Right ventricle myocardium superior (tissue), 1 donor: ENCODE measurements at regions not wholly inside any gene's neighbourhood (a gene's known extent, or its start where the extent isn't known, plus 50 kb on each side); places are given as distances from the start of the nearest gene placed in this dataset.
A peak's percentile ranks its signal among the peaks of the same experiment; 100 is the strongest.

ENCODE experiments used
- ATAC-seq: fragments of 200-7000 bp; cut with Tn5 transposase; one replicate; pipeline ENCODE4 v1.9.1; 2020; ENCODE audit warnings: mild to moderate bottlenecking; ENCODE audit not compliant: poor library complexity
- DNase-seq: peaks from one replicate; pipeline ENCODE4 v3.0.0-alpha.2; 2020
- intact Hi-C: fragments of 100-400 bp; cut with DNase I; formaldehyde crosslinking; loops from one replicate; pipeline ENCODE4 v1.11.2; 2022
- donor health status: DM: no; HTN: yes; CAD: no; lungs with severe emphysema.

GRCh38 chr3:59267021-59267420, 217.2 kb upstream of the CFAP20DC start:
- DNase-seq = no peak
- no peak for ATAC-seq
- intact Hi-C loops = no loop called here

- DNase-seq = no peak
- intact Hi-C loops = no loop called here
- no peak for ATAC-seq
These were observed 216.7 kb upstream of the CFAP20DC start for GRCh38 chr3:59266551-59266950.

- no peak for DNase-seq
- intact Hi-C loops = no loop called here
- ATAC-seq = no peak
These were observed 215.7 kb upstream of the CFAP20DC start for GRCh38 chr3:59265566-59265965.

- ATAC-seq (no peak), DNase-seq (no peak)
- intact Hi-C loops = no loop called here
These were observed 214.5 kb upstream of the CFAP20DC start for GRCh38 chr3:59264366-59264765.

- ATAC-seq (no peak), DNase-seq (no peak)
- intact Hi-C loops = no loop called here
These were observed 213.3 kb upstream of the CFAP20DC start for GRCh38 chr3:59263152-59263551.

GRCh38 chr3:59262076-59262498, 212.3 kb upstream of the CFAP20DC start:
- no peak for DNase-seq
- intact Hi-C loops = no loop called here
- ATAC-seq = no peak

GRCh38 chr3:59261009-59261408, 211.2 kb upstream of the CFAP20DC start:
- no peak for DNase-seq
- peak; percentile 81 for ATAC-seq
- intact Hi-C loops = no loop called here

- ATAC-seq = no peak
- DNase-seq = no peak
- intact Hi-C loops = no loop called here
These were observed 208.9 kb upstream of the CFAP20DC start for GRCh38 chr3:59258550-59259260.

- intact Hi-C loops = no loop called here
- DNase-seq (no peak), ATAC-seq (no peak)
These were observed 207.7 kb upstream of the CFAP20DC start for GRCh38 chr3:59257506-59257905.

GRCh38 chr3:59256230-59256629, 206.4 kb upstream of the CFAP20DC start:
- no peak for DNase-seq
- ATAC-seq = no peak
- intact Hi-C loops = no loop called here

- intact Hi-C loops = no loop called here
- ATAC-seq = no peak
- no peak for DNase-seq
These were observed 205.2 kb upstream of the CFAP20DC start for GRCh38 chr3:59254976-59255375.

- DNase-seq (no peak), ATAC-seq (peak; percentile 59)
- intact Hi-C loops = no loop called here
These were observed 204.6 kb upstream of the CFAP20DC start for GRCh38 chr3:59254433-59254832.

- intact Hi-C loops = no loop called here
- DNase-seq (no peak), ATAC-seq (no peak)
These were observed 203.7 kb upstream of the CFAP20DC start for GRCh38 chr3:59253523-59253922.

GRCh38 chr3:59251869-59252268, 202.0 kb upstream of the CFAP20DC start:
- DNase-seq = no peak
- no peak for ATAC-seq
- intact Hi-C loops = no loop called here

GRCh38 chr3:59250600-59250999, 200.8 kb upstream of the CFAP20DC start:
- intact Hi-C loops = no loop called here
- no peak for DNase-seq
- no peak for ATAC-seq

- intact Hi-C loops = no loop called here
- DNase-seq (no peak), ATAC-seq (no peak)
These were observed 200.0 kb upstream of the CFAP20DC start for GRCh38 chr3:59249698-59250361.

- ATAC-seq (peak; percentile 31), DNase-seq (no peak)
- intact Hi-C loops = no loop called here
These were observed 199.2 kb upstream of the CFAP20DC start for GRCh38 chr3:59249004-59249403.

- intact Hi-C loops = no loop called here
- no peak for DNase-seq
- no peak for ATAC-seq
These were observed 197.6 kb upstream of the CFAP20DC start for GRCh38 chr3:59247402-59247841.

- intact Hi-C loops = no loop called here
- ATAC-seq (no peak), DNase-seq (no peak)
These were observed 197.0 kb upstream of the CFAP20DC start for GRCh38 chr3:59246719-59247401.
